GM12878 (cell line): ENCODE measurements at regions not wholly inside any gene's neighbourhood (a gene's known extent, or its start where the extent isn't known, plus 50 kb on each side); places are given as distances from the start of the nearest gene placed in this dataset.

ENCODE experiments used
- ATF7 ChIP-seq: fragments of 450-650 bp; IDR thresholded peaks from 2 replicates; pipeline ENCODE4 v1.6.1; 2016; ENCODE audit warnings: low read depth, mild to moderate bottlenecking
- EP300 ChIP-seq, 2 experiments: fragments of 150-350 bp in 1 of 2; IDR thresholded peaks; 2 replicates each; pipeline ENCODE4 v1.6.1; 2011 to 2012; ENCODE audit warnings: low read depth in 2 of 2, low read length in 2 of 2, borderline replicate concordance in 1 of 2, improper control_type of control experiment in 1 of 2, inconsistent platforms in 1 of 2; ENCODE audit not compliant: control insufficient read depth in 1 of 2
- ESRRA ChIP-seq: IDR thresholded peaks from 2 replicates; pipeline ENCODE4 v1.6.1; 2012; ENCODE audit warnings: mild to moderate bottlenecking, low read length, improper control_type of control experiment
- EZH2 ChIP-seq: IDR thresholded peaks from 2 replicates; pipeline ENCODE4 v1.6.1; 2012; ENCODE audit warnings: low read depth, mild to moderate bottlenecking, control low read depth, inconsistent platforms, low read length, borderline replicate concordance; ENCODE audit not compliant: control insufficient read depth
- HDAC2 ChIP-seq: fragments of 200-600 bp; sonication (generic); IDR thresholded peaks from 2 replicates; pipeline ENCODE4 v1.6.1; 2017
- POLR2AphosphoS2 ChIP-seq: IDR thresholded peaks from 2 replicates; pipeline ENCODE4 v1.6.1; 2011; ENCODE audit warnings: low read depth, mild to moderate bottlenecking, low read length, improper control_type of control experiment, moderate library complexity
- RCOR1 ChIP-seq: conservative IDR thresholded peaks from 2 replicates; pipeline ENCODE4 v1.6.1; 2012; ENCODE audit warnings: low read depth, low read length, improper control_type of control experiment
- TF ChIP-seq, protein P1 (sequence below), 3 experiments: IDR thresholded peaks in 2 of 3; conservative IDR thresholded peaks in 1 of 3; 2 replicates each; pipeline ENCODE4 v1.5.1; 2011; ENCODE audit warnings: low read depth in 3 of 3, low read length in 3 of 3, mild to moderate bottlenecking in 3 of 3, control low read depth in 2 of 3, moderate library complexity in 2 of 3, inconsistent platforms in 1 of 3, mixed read lengths in 1 of 3; ENCODE audit not compliant: control insufficient read depth in 2 of 3, insufficient read depth in 1 of 3; ENCODE audit errors: extremely low read depth in 1 of 3

DNA sequence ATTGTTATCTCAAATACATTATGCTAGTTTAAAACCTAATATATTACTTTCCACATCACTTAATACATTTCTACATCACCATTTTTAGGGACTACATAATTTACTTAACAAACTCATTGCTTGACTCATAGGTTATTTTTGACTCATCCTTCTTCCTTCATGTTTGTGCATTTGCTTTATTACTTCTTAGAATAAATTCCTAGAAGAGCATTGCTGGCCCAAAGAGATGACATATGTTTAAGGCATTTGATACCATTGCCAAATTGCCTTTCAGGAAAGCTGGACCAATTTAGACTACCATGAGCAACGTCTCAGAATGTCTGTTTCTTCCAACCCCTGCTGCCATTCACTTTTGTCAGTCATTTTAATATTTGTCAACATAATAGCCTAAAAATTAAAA lies 905.8 kb downstream of the IGSF11 start:
- TF ChIP-seq POLR2AphosphoS2 (no peak), RCOR1 (no peak), ESRRA (no peak), EP300 (IDR thresholded peaks at IDR 0.05; ENCODE audit: borderline replicate concordance in 1 of 2, control insufficient read depth in 1 of 2, low read depth in 2 of 2, low read length in 2 of 2) (no peak), EZH2 (no peak), ATF7 (no peak), HDAC2 (no peak)
- TF ChIP-seq, protein P1, sequence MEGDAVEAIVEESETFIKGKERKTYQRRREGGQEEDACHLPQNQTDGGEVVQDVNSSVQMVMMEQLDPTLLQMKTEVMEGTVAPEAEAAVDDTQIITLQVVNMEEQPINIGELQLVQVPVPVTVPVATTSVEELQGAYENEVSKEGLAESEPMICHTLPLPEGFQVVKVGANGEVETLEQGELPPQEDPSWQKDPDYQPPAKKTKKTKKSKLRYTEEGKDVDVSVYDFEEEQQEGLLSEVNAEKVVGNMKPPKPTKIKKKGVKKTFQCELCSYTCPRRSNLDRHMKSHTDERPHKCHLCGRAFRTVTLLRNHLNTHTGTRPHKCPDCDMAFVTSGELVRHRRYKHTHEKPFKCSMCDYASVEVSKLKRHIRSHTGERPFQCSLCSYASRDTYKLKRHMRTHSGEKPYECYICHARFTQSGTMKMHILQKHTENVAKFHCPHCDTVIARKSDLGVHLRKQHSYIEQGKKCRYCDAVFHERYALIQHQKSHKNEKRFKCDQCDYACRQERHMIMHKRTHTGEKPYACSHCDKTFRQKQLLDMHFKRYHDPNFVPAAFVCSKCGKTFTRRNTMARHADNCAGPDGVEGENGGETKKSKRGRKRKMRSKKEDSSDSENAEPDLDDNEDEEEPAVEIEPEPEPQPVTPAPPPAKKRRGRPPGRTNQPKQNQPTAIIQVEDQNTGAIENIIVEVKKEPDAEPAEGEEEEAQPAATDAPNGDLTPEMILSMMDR (IDR thresholded peaks at IDR 0.05 in 2 of 3, conservative IDR thresholded peaks at IDR 0.05 in 1 of 3; ENCODE audit: control insufficient read depth in 2 of 3, extremely low read depth in 1 of 3, insufficient read depth in 1 of 3, low read depth in 3 of 3, low read length in 3 of 3) = no peak
